ENCODE measurements at regions not wholly inside any gene's neighbourhood (a gene's known extent, or its start where the extent isn't known, plus 50 kb on each side); places are given as distances from the start of the nearest gene placed in this dataset.

GRCh38 chr5:2258861-2259260 lies 376.1 kb upstream of the IRX4 start:
- Histone ChIP-seq H3K9me2 (replicated peaks; ENCODE audit: control insufficient read depth, low read length) (no peaks in the 10 kb centered on the region), H3K27me3 (ENCODE audit: control insufficient read depth, low read length) (no peaks in the 10 kb centered on the region), H4K20me1 (ENCODE audit: control insufficient read depth, insufficient read depth, low read depth, low read length) (no peaks in the 10 kb centered on the region), H3K79me2 (ENCODE audit: control insufficient read depth, low read length) (no peaks in the 10 kb centered on the region), H3K27ac (ENCODE audit: low read depth, low read length) (no peak overlapping the region), H3K36me3 (ENCODE audit: control insufficient read depth, low read length) (no peaks in the 10 kb centered on the region), H3F3A (ENCODE audit: control insufficient read depth, insufficient read depth) (no peaks in the 10 kb centered on the region), H3K4me3 (ENCODE audit: low read length) (no peak overlapping the region), H3K9me3 (ENCODE audit: control insufficient read depth, insufficient read depth, low read length) (peaks cover 5% of the 10 kb centered on the region; the same call in 1 of the 2 replicates), H3K4me2 (ENCODE audit: low read length) (no peak overlapping the region), H3K4me1 (ENCODE audit: control insufficient read depth, low read length) (no peaks in the 10 kb centered on the region)
- no peak for TF ChIP-seq EZH2phosphoT487 (IDR thresholded peaks at IDR 0.05; ENCODE audit: borderline replicate concordance, low read length)
- TF ChIP-seq, protein P1, sequence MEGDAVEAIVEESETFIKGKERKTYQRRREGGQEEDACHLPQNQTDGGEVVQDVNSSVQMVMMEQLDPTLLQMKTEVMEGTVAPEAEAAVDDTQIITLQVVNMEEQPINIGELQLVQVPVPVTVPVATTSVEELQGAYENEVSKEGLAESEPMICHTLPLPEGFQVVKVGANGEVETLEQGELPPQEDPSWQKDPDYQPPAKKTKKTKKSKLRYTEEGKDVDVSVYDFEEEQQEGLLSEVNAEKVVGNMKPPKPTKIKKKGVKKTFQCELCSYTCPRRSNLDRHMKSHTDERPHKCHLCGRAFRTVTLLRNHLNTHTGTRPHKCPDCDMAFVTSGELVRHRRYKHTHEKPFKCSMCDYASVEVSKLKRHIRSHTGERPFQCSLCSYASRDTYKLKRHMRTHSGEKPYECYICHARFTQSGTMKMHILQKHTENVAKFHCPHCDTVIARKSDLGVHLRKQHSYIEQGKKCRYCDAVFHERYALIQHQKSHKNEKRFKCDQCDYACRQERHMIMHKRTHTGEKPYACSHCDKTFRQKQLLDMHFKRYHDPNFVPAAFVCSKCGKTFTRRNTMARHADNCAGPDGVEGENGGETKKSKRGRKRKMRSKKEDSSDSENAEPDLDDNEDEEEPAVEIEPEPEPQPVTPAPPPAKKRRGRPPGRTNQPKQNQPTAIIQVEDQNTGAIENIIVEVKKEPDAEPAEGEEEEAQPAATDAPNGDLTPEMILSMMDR (IDR thresholded peaks at IDR 0.05; ENCODE audit: low read depth, low read length, poor library complexity, severe bottlenecking), result no peak

DNA sequence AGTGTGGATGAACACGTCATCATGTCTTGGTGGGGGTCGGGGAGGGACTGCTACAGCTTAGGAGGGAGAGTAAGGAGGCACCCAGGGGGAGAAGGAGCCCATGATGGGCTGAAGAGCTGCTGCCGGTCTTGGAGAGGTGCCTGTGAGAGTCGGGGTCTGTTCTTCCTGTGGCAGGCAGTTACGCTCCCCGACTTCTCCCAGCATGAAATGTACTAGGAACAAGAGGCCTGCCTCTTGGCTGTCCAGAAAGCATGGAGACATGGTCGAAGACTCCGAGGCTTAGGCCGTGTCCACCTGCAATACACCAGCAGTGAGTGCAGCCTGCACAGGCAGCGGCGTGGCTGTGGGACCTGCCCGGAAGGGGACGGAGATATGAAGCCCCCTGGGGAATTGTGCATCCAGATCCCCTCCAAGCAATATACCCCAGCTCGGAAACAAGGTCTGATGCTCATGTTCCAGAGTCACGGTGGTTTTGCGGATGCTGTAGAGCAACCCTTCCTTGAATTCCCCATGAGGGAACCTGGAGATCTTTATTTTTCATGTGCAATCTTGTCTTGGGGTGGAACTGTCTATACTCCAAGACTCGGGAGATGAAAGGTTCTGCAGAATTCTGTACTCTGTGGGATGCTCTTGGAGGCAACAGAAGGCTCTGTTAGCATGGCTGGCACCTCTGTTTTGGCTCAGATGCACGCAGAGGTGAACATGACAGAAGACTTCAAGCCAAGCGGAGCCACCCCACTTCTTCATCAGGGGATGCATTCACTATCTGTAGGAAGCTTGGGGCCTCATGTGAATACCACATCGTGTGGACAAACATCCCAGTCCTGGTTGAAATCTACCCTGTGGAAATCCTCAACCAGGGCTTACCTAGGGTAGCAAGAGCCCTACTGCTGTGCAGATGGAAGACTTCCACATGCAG lies 374.9 kb upstream of the IRX4 start:
- Histone ChIP-seq H3K4me1 (ENCODE audit: control insufficient read depth, low read length) (no peaks in the 10 kb centered on the region), H3K27ac (ENCODE audit: low read depth, low read length) (no peak overlapping the region), H3K4me2 (ENCODE audit: low read length) (no peak overlapping the region), H3K9me3 (ENCODE audit: control insufficient read depth, insufficient read depth, low read length) (peaks cover 5% of the 10 kb centered on the region; the same call in 1 of the 2 replicates), H3K36me3 (ENCODE audit: control insufficient read depth, low read length) (no peaks in the 10 kb centered on the region), H3F3A (ENCODE audit: control insufficient read depth, insufficient read depth) (no peaks in the 10 kb centered on the region), H4K20me1 (ENCODE audit: control insufficient read depth, insufficient read depth, low read depth, low read length) (no peaks in the 10 kb centered on the region), H3K9me2 (replicated peaks; ENCODE audit: control insufficient read depth, low read length) (no peaks in the 10 kb centered on the region), H3K27me3 (ENCODE audit: control insufficient read depth, low read length) (no peaks in the 10 kb centered on the region), H3K79me2 (ENCODE audit: control insufficient read depth, low read length) (no peaks in the 10 kb centered on the region), H3K4me3 (ENCODE audit: low read length) (no peak overlapping the region)
- TF ChIP-seq, protein P1 (IDR thresholded peaks at IDR 0.05; ENCODE audit: low read depth, low read length, poor library complexity, severe bottlenecking), result no peak
- no peak for TF ChIP-seq EZH2phosphoT487 (IDR thresholded peaks at IDR 0.05; ENCODE audit: borderline replicate concordance, low read length)

DNA sequence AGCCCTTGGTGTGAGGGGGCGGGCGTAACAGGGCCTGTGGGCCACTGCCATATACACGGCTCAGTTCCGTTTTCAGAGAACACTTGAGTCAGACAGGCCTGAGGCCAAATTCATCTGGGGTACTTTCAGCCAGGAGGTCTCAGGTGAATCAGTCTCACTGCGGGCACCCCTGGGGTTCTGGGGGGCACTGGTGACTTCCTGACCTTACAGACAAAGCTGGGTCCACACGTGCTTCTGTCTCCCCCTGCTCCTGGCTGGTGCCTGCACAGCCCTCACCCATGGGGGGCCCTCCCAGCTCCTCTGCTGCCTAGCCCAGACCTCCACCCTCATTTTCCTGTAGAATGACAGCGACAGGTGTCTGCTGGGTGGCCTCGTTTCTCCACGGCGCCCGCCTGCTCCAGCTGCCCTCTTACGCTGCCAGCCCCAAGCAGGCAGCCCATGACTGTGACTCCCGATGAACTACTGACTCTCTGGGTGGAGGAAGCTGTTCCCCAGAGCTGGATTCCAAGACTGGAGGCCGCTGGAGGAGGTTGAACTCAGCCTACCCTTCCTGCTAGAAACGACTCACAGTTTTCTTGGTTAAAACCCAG lies 374.1 kb upstream of the IRX4 start:
- no peaks in the 10 kb centered on the region for H3K4me1 ChIP-seq (ENCODE audit: control insufficient read depth, low read length)

More for the DNA sequence above, 374.1 kb upstream of the IRX4 start:
- H3K9me3 ChIP-seq (ENCODE audit: control insufficient read depth, insufficient read depth, low read length), result peaks cover 5% of the 10 kb centered on the region; the same call in 1 of the 2 replicates
- H3F3A ChIP-seq (ENCODE audit: control insufficient read depth, insufficient read depth), result no peaks in the 10 kb centered on the region
- no peaks in the 10 kb centered on the region for H3K79me2 ChIP-seq (ENCODE audit: control insufficient read depth, low read length)
- H3K27ac ChIP-seq (ENCODE audit: low read depth, low read length), result no peak overlapping the region
- H3K9me2 ChIP-seq (replicated peaks; ENCODE audit: control insufficient read depth, low read length), result no peaks in the 10 kb centered on the region
- H3K4me2 ChIP-seq (ENCODE audit: low read length), result no peak overlapping the region
- no peaks in the 10 kb centered on the region for H4K20me1 ChIP-seq (ENCODE audit: control insufficient read depth, insufficient read depth, low read depth, low read length)
- H3K27me3 ChIP-seq (ENCODE audit: control insufficient read depth, low read length), result no peaks in the 10 kb centered on the region
- no peak overlapping the region for H3K4me3 ChIP-seq (ENCODE audit: low read length)
- TF ChIP-seq, protein P1 (IDR thresholded peaks at IDR 0.05; ENCODE audit: low read depth, low read length, poor library complexity, severe bottlenecking), result no peak
- TF ChIP-seq EZH2phosphoT487 (IDR thresholded peaks at IDR 0.05; ENCODE audit: borderline replicate concordance, low read length), result no peak
- H3K36me3 ChIP-seq (ENCODE audit: control insufficient read depth, low read length), result no peaks in the 10 kb centered on the region

Data from DOHH2 (cell line).